ENCODE measurements at regions not wholly inside any gene's neighbourhood (a gene's known extent, or its start where the extent isn't known, plus 50 kb on each side); places are given as distances from the start of the nearest gene placed in this dataset.

GRCh38 chr7:48992816-48993215 is 68.5 kb downstream of the CDC14C start:
- Histone ChIP-seq H3K27me3 (ENCODE audit: insufficient read depth) (no peaks in the 10 kb centered on the region), H2AFZ (no peak overlapping the region), H3K27ac (ENCODE audit: low read depth) (no peak overlapping the region), H3K4me1 (ENCODE audit: insufficient read depth) (no peaks in the 10 kb centered on the region), H3K4me3 (no peak overlapping the region), H3F3A (replicated peaks; ENCODE audit: low read depth) (no peaks in the 10 kb centered on the region), H3K36me3 (ENCODE audit: insufficient read depth) (no peaks in the 10 kb centered on the region), H3K9me2 (ENCODE audit: insufficient read depth) (peaks cover 27% of the 10 kb centered on the region), H3K79me2 (replicated peaks; ENCODE audit: insufficient read depth) (no peaks in the 10 kb centered on the region), H4K20me1 (replicated peaks; ENCODE audit: insufficient read depth) (no peaks in the 10 kb centered on the region), H3K4me2 (no peak overlapping the region)
- DNase-seq (ENCODE audit: low spot score) (no peak), ATAC-seq (no peak)
- no peaks in the 10 kb centered on the region for H3K36me3 Mint-ChIP-seq (ENCODE audit: low read depth)
- no peaks in the 10 kb centered on the region; the same call in 1 of the 3 replicates for H3K9me3 Mint-ChIP-seq
- no peak overlapping the region for H3K4me3 Mint-ChIP-seq
- no peaks in the 10 kb centered on the region for H3K27me3 Mint-ChIP-seq (ENCODE audit: insufficient read depth, low read depth, poor library complexity)
- TF ChIP-seq CTCF (conservative IDR thresholded peaks at IDR 0.05; ENCODE audit: low read depth in 2 of 2) (no peak), STAT1 (IDR thresholded peaks at IDR 0.05; ENCODE audit: unreplicated experiment) (no peak), CREB1 (CRISPR knock-in tag; IDR thresholded peaks at IDR 0.05; ENCODE audit: low read depth) (no peak), ZNF462 (CRISPR knock-in tag; IDR thresholded peaks at IDR 0.05) (no peak), ZNF331 (CRISPR knock-in tag; IDR thresholded peaks at IDR 0.05; ENCODE audit: low read depth) (no peak), EZH2 (IDR thresholded peaks at IDR 0.05; ENCODE audit: low read depth, unreplicated experiment) (no peak)
- no peak overlapping the region for H3K27ac Mint-ChIP-seq
- peaks cover 2% of the 10 kb centered on the region; the same call in 1 of the 3 replicates for H3K4me1 Mint-ChIP-seq

Measured in GM23338 (cell line).